ENCODE measurements at regions not wholly inside any gene's neighbourhood (a gene's known extent, or its start where the extent isn't known, plus 50 kb on each side); places are given as distances from the start of the nearest gene placed in this dataset.

DNA sequence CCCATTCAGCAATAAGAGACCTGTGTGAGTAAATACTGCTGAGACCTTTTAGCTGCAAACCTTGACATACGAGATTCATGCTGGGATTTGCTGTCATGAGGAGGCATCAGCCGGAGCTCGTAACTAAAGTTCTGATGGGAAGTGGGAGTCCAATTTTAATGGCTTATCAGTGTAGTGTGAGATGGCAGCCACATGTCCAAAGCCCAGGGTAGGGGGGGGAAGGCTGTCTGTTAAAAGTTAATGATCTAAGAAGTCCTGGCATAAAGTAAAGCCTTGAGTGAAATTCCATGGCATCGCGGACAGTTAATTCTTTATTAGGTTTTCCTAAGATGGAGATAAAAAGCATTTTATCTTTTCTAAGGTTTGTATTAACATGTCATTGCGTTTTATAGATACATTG lies 240.0 kb downstream of the AACS start:
- Histone ChIP-seq H4K91ac (ENCODE audit: insufficient read length, low read depth, low read length) (no peak overlapping the region), H3K18ac (ENCODE audit: insufficient read length, low read depth, low read length) (no peak overlapping the region), H3K9ac (ENCODE audit: extremely low read depth, insufficient read length, low read length) (no peak overlapping the region), H3K23ac (ENCODE audit: insufficient read length, low read depth, low read length) (no peak overlapping the region), H4K20me1 (ENCODE audit: control insufficient read depth, insufficient read depth, insufficient read length) (no peaks in the 10 kb centered on the region), H3K9me3 (ENCODE audit: control insufficient read depth, low read depth, low read length) (no peaks in the 10 kb centered on the region), H3K14ac (ENCODE audit: insufficient read depth, low read length) (no peak overlapping the region), H3K27me3 (ENCODE audit: insufficient read depth, low read length) (no peaks in the 10 kb centered on the region), H2BK12ac (ENCODE audit: insufficient read length, low read depth, low read length) (no peak overlapping the region), H3K4me1 (ENCODE audit: insufficient read depth, low read length) (no peaks in the 10 kb centered on the region), H4K5ac (ENCODE audit: insufficient read length, low read depth, low read length) (no peak overlapping the region), H2AK5ac (ENCODE audit: insufficient read length, low read length) (no peak overlapping the region), H3K4ac (ENCODE audit: low read depth, low read length) (no peak overlapping the region), H4K8ac (replicated peaks; ENCODE audit: insufficient read length, low read depth, low read length) (no peak overlapping the region), H3K56ac (ENCODE audit: insufficient read length, low read depth, low read length) (no peak overlapping the region), H3K4me2 (ENCODE audit: insufficient read depth, insufficient read length, low read length) (no peak overlapping the region), H2BK15ac (ENCODE audit: low read depth, low read length) (no peak overlapping the region), H3T11ph (ENCODE audit: low read length) (no peak overlapping the region), H2BK120ac (ENCODE audit: low read depth, low read length, poor library complexity, severe bottlenecking) (no peak overlapping the region), H3K23me2 (ENCODE audit: insufficient read length, low read depth, low read length, poor library complexity, severe bottlenecking) (no peaks in the 10 kb centered on the region), H2AFZ (ENCODE audit: low read length) (no peak overlapping the region), H3K27ac (ENCODE audit: insufficient read length, low read depth, low read length) (no peak overlapping the region), H2BK20ac (ENCODE audit: low read depth, low read length, poor library complexity, severe bottlenecking) (no peak overlapping the region), H3K79me2 (ENCODE audit: insufficient read depth, low read length) (peaks cover 2% of the 10 kb centered on the region; the same call in 1 of the 2 replicates), H3K79me1 (ENCODE audit: insufficient read depth, low read depth, low read length, poor library complexity, severe bottlenecking) (no peaks in the 10 kb centered on the region), H2BK5ac (ENCODE audit: insufficient read length, low read length) (no peak overlapping the region)
- peaks cover 0 to 16% (median 4%) of the 10 kb centered on the region in 3 experiments; a peak in 4 of 7 replicates for H3K36me3 Mint-ChIP-seq (ENCODE audit: insufficient read depth in 1 of 3, low read depth in 3 of 3)
- peaks cover 10% of the 10 kb centered on the region for H3K27me3 Mint-ChIP-seq (ENCODE audit: low read depth)
- no peak for DNase-seq
- no peak overlapping the region for H3K4me3 Mint-ChIP-seq
- no peaks in the 10 kb centered on the region for H3K4me1 Mint-ChIP-seq
- H3K27ac Mint-ChIP-seq: no peak overlapping the region; a peak in 1 of 7 replicates
- TF ChIP-seq, protein P1, sequence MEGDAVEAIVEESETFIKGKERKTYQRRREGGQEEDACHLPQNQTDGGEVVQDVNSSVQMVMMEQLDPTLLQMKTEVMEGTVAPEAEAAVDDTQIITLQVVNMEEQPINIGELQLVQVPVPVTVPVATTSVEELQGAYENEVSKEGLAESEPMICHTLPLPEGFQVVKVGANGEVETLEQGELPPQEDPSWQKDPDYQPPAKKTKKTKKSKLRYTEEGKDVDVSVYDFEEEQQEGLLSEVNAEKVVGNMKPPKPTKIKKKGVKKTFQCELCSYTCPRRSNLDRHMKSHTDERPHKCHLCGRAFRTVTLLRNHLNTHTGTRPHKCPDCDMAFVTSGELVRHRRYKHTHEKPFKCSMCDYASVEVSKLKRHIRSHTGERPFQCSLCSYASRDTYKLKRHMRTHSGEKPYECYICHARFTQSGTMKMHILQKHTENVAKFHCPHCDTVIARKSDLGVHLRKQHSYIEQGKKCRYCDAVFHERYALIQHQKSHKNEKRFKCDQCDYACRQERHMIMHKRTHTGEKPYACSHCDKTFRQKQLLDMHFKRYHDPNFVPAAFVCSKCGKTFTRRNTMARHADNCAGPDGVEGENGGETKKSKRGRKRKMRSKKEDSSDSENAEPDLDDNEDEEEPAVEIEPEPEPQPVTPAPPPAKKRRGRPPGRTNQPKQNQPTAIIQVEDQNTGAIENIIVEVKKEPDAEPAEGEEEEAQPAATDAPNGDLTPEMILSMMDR (conservative IDR thresholded peaks at IDR 0.05): no peak
- peaks cover 7 to 9% of the 10 kb centered on the region in 2 experiments; a peak in 3 of 5 replicates for H3K9me3 Mint-ChIP-seq
- WGBS (ENCODE audit: extremely low coverage, insufficient read length, low lambda C conversion rate): no CpG with 5 or more reads among the region's 6 CpGs

All from H9 (cell line).